HG03135 (cell line): ENCODE measurements at regions not wholly inside any gene's neighbourhood (a gene's known extent, or its start where the extent isn't known, plus 50 kb on each side); places are given as distances from the start of the nearest gene placed in this dataset.

ENCODE experiments used
- ATAC-seq: cut with Tn5 transposase; IDR thresholded peaks from one replicate; pipeline ENCODE4 v1.9.1; 2021; ENCODE audit warnings: mild to moderate bottlenecking, moderate library complexity; ENCODE audit not compliant: unreplicated experiment

DNA sequence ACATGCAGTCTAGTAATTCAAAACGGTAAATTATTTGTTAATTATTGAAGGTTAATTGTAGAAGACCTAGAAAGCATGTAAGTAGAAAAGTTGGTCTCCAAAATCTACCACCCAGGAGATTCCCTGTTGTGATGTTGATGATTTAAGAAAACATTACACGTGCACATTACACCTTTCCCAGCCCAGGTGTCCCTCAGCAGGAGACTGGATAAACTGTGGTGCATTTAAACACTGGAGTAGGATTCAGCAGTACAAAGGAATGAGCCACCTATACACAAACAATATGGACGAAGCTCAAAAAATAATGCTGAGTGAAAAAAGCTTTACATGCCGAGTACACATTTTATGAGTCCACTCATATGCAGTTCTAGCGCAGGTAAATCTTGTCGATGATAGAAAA, 109.0 kb upstream of the STARD3NL start:
- no peak for ATAC-seq

- no peak for ATAC-seq
Measured at GRCh38 chr7:38070718-38071117, 107.3 kb upstream of the STARD3NL start.

GRCh38 chr7:38086857-38087256, 91.2 kb upstream of the STARD3NL start:
- no peak for ATAC-seq

- no peak for ATAC-seq
Measured at GRCh38 chr7:38102507-38102906, 75.5 kb upstream of the STARD3NL start.

GRCh38 chr7:38105874-38106483, 72.1 kb upstream of the STARD3NL start:
- no peak for ATAC-seq

DNA sequence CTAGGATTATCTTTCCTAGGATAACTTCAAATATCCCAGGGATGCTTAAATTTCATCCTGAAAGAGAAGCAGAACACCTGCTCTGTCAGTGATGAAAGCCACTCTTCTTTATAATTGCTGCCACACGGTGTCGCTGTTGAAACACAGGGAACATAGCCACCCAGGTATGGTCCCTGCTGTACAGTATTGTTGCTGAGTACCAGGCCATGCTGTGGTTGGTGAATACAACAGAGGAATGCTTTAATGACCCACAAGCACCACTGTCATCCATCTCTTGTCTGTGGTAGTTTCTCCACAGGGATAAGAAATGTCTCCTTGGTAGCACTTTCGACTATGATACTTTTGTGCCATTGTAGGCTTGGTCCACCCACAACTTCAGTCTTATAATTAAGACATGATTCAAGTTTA, 70.6 kb upstream of the STARD3NL start:
- ATAC-seq: peak; percentile 71

DNA sequence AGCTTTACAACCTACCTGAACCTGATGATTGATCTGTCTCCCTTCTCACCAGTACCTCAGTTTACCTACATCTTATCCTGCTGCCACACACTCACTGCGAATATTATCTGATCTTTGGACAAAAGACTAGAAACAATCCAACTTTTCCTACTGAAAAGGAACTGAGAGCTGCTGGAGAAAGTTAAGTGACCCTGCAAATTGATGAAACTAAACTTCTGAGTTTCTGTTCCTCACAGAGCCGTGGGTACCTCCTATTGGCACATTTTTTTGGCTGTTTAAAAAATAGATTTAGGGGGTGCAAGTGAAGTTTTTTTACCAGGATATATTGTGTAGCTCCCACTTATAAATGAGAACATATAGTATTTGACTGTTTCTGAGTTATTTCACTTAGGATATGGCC, 66.0 kb upstream of the STARD3NL start:
- ATAC-seq: no peak

- no peak for ATAC-seq
Measured at GRCh38 chr7:38120076-38120475, 58.0 kb upstream of the STARD3NL start.

DNA sequence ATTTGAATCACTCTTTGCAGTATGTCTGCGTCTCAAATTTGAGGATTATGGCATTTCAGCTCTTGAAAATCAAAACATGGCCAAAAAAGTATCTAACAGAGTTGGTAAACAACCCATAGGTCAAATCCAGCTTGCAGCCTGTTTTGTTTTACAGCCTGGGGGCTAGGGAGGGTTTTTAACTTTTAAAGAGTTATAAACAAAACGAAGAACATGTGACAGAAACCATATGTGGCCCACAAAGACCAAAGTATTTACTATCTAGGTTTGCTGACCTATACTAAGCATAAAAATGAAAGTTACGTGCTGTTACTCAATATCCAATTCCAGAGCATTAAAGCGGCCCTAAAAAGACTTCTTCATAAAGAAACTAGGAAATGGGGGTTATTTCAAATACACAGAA, 55.5 kb upstream of the STARD3NL start:
- no peak for ATAC-seq

GRCh38 chr7:38123494-38123893, 54.6 kb upstream of the STARD3NL start:
- ATAC-seq: no peak

DNA sequence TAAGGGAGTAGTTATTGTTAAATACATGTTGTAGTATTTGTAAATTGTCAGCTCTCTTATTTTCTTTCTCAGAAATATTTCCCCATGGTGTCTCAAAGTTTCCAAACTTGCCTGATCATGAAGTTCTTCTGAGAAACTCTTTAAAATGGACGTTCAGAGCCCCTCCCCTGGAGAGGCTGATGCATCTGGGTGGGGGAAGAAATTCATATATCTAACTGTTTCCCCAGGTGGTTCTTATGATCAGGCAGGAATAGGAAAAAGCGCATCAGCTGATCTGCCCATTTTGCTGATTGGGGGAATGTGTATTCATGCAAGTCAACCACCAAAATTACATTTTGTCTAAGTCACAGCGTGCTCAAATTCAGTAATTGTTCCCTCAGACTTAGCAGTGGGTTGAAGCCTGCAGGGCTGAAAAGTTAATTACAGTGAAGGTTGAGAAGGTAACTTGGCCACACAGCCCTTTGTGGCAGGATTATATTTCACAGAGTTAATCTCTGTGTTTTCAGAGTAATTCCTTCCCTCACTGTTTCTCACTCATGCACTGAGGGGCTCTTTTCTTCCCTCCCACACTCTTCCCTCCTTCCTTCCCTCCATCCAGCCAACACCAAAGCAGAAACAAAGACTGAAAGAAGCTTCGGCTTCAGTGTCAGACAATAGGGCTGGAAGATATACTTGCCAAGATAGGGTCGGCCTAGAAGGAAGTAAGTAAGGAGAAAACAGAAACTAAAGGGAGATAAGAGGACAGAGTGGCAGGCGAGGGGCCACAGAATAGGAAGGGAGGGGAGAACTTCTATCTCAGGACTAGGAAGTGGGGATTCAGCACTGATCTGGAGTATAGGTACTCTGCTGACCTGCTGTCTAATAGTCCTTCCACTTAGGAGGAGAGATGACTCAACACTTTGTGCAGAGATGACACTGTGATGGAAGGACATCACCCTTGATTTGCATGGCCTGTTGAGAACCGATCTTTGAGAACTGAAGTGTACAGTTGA, 50.5 kb upstream of the STARD3NL start:
- ATAC-seq: no peak
